Suprapubic skin (tissue), 4 donors: ENCODE measurements at regions not wholly inside any gene's neighbourhood (a gene's known extent, or its start where the extent isn't known, plus 50 kb on each side); places are given as distances from the start of the nearest gene placed in this dataset.

Source experiments
- CTCF ChIP-seq, 2 donors: fragments of 200-600 bp in 1 of 2; fragments of 450-650 bp in 1 of 2; sonication (generic) in 1 of 2; IDR thresholded peaks; one replicate each; pipeline ENCODE4 v1.5.1; 2016 to 2019; ENCODE audit warnings: antibody characterized with exemption in 2 of 2, mild to moderate bottlenecking in 1 of 2, moderate library complexity in 1 of 2
- EP300 ChIP-seq: sonication (generic); formaldehyde crosslinking; IDR thresholded peaks from one replicate; pipeline ENCODE4 v1.6.1; 2017; ENCODE audit warnings: antibody characterized with exemption
- POLR2AphosphoS5 ChIP-seq, 3 donors: sonication (generic); formaldehyde crosslinking; IDR thresholded peaks; one replicate each; pipeline ENCODE4 v1.6.1; 2017; ENCODE audit warnings: antibody characterized with exemption in 3 of 3

DNA sequence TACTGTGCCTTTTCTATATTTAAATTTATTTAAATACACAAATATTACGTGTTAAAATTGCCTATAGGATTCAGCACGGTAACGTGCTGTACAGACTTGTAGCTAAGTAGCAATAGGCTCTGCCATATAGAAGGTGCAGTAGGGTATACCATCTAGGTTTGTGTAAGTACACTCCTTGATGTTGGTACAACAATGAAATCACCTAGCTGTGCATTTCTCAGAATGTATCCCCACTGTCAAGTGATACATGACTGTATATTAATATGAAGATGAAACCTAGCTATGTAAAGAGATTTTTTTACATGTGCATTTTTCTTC, 431.2 kb downstream of the KCTD8 start:
- TF ChIP-seq CTCF (IDR thresholded peaks at IDR 0.05) (no peak), POLR2AphosphoS5 (IDR thresholded peaks at IDR 0.05) (no peak), EP300 (no peak)
